K562 (cell line): ENCODE measurements at regions not wholly inside any gene's neighbourhood (a gene's known extent, or its start where the extent isn't known, plus 50 kb on each side); places are given as distances from the start of the nearest gene placed in this dataset.

Experiments
- ATAC-seq: fragments of 200-7000 bp; cut with Tn5 transposase; 3 replicates; pipeline ENCODE4 v1.9.1; 2020; ENCODE audit warnings: moderate library complexity
- BruUV-seq: library from RNA; stranded (reverse); fragments of 400-500 nt; replicated peaks from 2 replicates; lab custom pipeline; 2021; lab: Mats Ljungman, UMichigan
- CTCF ChIA-PET: fragments of 300-600 bp; formaldehyde crosslinking; extraction: SDS; loops from one replicate; lab custom pipeline; 2021; ENCODE audit warnings: low intra/inter-chr PET ratio; lab: Yijun Ruan, JAX
- POLR2A ChIA-PET: fragments of 300-600, 350-650 bp; sonication (Branson Sonifier 250); formaldehyde crosslinking; extraction: SDS; loops from one replicate; lab custom pipeline; 2021; ENCODE audit warnings: antibody characterized with exemption, inconsistent platforms; lab: Yijun Ruan, JAX
- DNase-seq, 4 experiments: peaks; one replicate each; pipeline versions ENCODE4 v3.0.0 to v3.0.0-alpha.2; 2011 to 2018; ENCODE audit warnings: low spot score in 3 of 4, mixed read lengths in 3 of 4; ENCODE audit errors: extremely low read depth in 1 of 4
- FAIRE-seq: peaks from 2 replicates; lab custom pipeline; 2011; peaks lifted over from hg19 to GRCh38; lab: Jason Lieb, UNC
- H2AFZ ChIP-seq: 2 replicates; pipeline ENCODE4 v1.6.0; 2011; ENCODE audit warnings: low read depth, low read length, control low read depth, inconsistent platforms
- H3K27ac ChIP-seq: fragments of 200-600 bp; 3 replicates; pipeline ENCODE4 v1.8.0; 2011; ENCODE audit warnings: low read depth, mild to moderate bottlenecking, control low read depth, inconsistent platforms, low read length, moderate library complexity, mixed read lengths; ENCODE audit errors: extremely low read depth
- H3K27me3 ChIP-seq, 2 experiments: fragments of 300-600 bp in 1 of 2; 2 replicates in 1 of 2; 3 replicates in 1 of 2; pipeline versions ENCODE4 v1.6.0 to v1.8.0; 2011; ENCODE audit warnings: inconsistent platforms in 2 of 2, low read length in 2 of 2, mild to moderate bottlenecking in 1 of 2, mixed read lengths in 1 of 2, moderate library complexity in 1 of 2; ENCODE audit not compliant: control insufficient read depth in 2 of 2, insufficient read depth in 2 of 2
- H3K36me3 ChIP-seq: fragments of 300-600 bp; 3 replicates; pipeline ENCODE4 v1.8.0; 2011; ENCODE audit warnings: mild to moderate bottlenecking, low read length, inconsistent platforms; ENCODE audit not compliant: control insufficient read depth, insufficient read depth
- H3K4me1 ChIP-seq, 2 experiments: fragments of 200-600 bp in 1 of 2; replicated peaks in 1 of 2; 2 replicates in 1 of 2; 3 replicates in 1 of 2; pipeline versions ENCODE4 v1.5.1 to v1.8.0; 2011; ENCODE audit warnings: inconsistent platforms in 2 of 2, low read length in 2 of 2, mild to moderate bottlenecking in 1 of 2, mixed read lengths in 1 of 2, moderate library complexity in 1 of 2; ENCODE audit not compliant: control insufficient read depth in 2 of 2, insufficient read depth in 2 of 2
- H3K4me2 ChIP-seq: 2 replicates; pipeline ENCODE4 v1.6.1; 2011; ENCODE audit warnings: low read length, control low read depth, inconsistent platforms, mixed read lengths; ENCODE audit not compliant: insufficient read depth
- H3K4me3 ChIP-seq: fragments of 200-600 bp; sonication (generic), shearing (Covaris generic); 2 replicates; pipeline ENCODE4 v1.5.1; 2016; ENCODE audit warnings: control low read depth, inconsistent platforms
- H3K79me2 ChIP-seq: fragments of 200-600 bp; 3 replicates; pipeline ENCODE4 v1.8.0; 2011; ENCODE audit warnings: low read length, inconsistent platforms; ENCODE audit not compliant: control insufficient read depth, insufficient read depth
- H3K9ac ChIP-seq, 2 experiments: 2 replicates each; pipeline versions ENCODE4 v1.6.0 to v1.6.1; 2011; ENCODE audit warnings: low read depth in 2 of 2, low read length in 2 of 2, control low read depth in 1 of 2, inconsistent platforms in 1 of 2, mild to moderate bottlenecking in 1 of 2, mixed read lengths in 1 of 2; ENCODE audit not compliant: insufficient read depth in 1 of 2
- H3K9me1 ChIP-seq: one replicate; pipeline ENCODE4 v1.6.0; 2011; ENCODE audit warnings: inconsistent platforms, mild to moderate bottlenecking, low read length, moderate library complexity; ENCODE audit not compliant: control insufficient read depth, insufficient read depth
- H3K9me3 ChIP-seq: replicated peaks from 2 replicates; pipeline ENCODE4 v1.5.1; 2011; ENCODE audit warnings: low read depth, low read length, inconsistent platforms; ENCODE audit not compliant: control insufficient read depth, insufficient read depth
- H4K20me1 ChIP-seq: replicated peaks from 2 replicates; pipeline ENCODE4 v1.6.1; 2011; ENCODE audit warnings: low read length, inconsistent platforms, mixed read lengths; ENCODE audit not compliant: control insufficient read depth, insufficient read depth
- BMI1 ChIP-seq: fragments of 150-350 bp; IDR thresholded peaks from 2 replicates; pipeline ENCODE4 v1.6.1; 2014; ENCODE audit warnings: low read length
- DIDO1 ChIP-seq: fragments of 450-650 bp; IDR thresholded peaks from 2 replicates; pipeline ENCODE4 v1.6.1; 2016; ENCODE audit warnings: low read depth, missing biosample characterization, missing genetic modification characterization
- EP300 ChIP-seq: IDR thresholded peaks from 2 replicates; pipeline ENCODE4 v1.6.1; 2012; ENCODE audit warnings: low read length, improper control_type of control experiment
- HBP1 ChIP-seq: fragments of 450-650 bp; formaldehyde crosslinking; IDR thresholded peaks from 2 replicates; pipeline ENCODE4 v1.4.0; 2022; ENCODE audit warnings: missing genetic modification characterization
- HIVEP1 ChIP-seq: fragments of 250-450 bp; sonication (Bioruptor Pico); IDR thresholded peaks from 2 replicates; pipeline ENCODE4 v1.4.0; 2020; ENCODE audit warnings: mild to moderate bottlenecking
- KAT2B ChIP-seq: IDR thresholded peaks from one replicate; pipeline ENCODE4 v1.6.1; 2012; ENCODE audit warnings: low read depth, mild to moderate bottlenecking, control low read depth, inconsistent platforms, low read length, moderate library complexity
- MECOM ChIP-seq: fragments of 250-450 bp; sonication (Bioruptor Pico); IDR thresholded peaks from 2 replicates; pipeline ENCODE4 v1.8.0; 2022; ENCODE audit warnings: inconsistent platforms
- MTA3 ChIP-seq: fragments of 450-650 bp; formaldehyde crosslinking; IDR thresholded peaks from 2 replicates; pipeline ENCODE4 v1.6.1; 2017; ENCODE audit warnings: mild to moderate bottlenecking, borderline replicate concordance
- NRF1 ChIP-seq, 2 experiments: fragments of 450-650 bp; IDR thresholded peaks in 1 of 2; conservative IDR thresholded peaks in 1 of 2; 2 replicates each; pipeline ENCODE4 v1.6.1; 2014; ENCODE audit warnings: mild to moderate bottlenecking in 2 of 2
- RUNX1 ChIP-seq: sonication (generic); IDR thresholded peaks from 2 replicates; pipeline ENCODE4 v1.6.1; 2016; ENCODE audit warnings: antibody characterized with exemption, low read depth
- SFPQ ChIP-seq: fragments of 200-400 bp; formaldehyde crosslinking; IDR thresholded peaks from 2 replicates; pipeline ENCODE4 v1.6.1; 2017; ENCODE audit warnings: mild to moderate bottlenecking, low read depth, low read length, moderate library complexity
- WHSC1 ChIP-seq: IDR thresholded peaks from one replicate; pipeline ENCODE4 v1.6.1; 2012; ENCODE audit warnings: low read length, control low read depth, inconsistent platforms
- ZFP36 ChIP-seq: fragments of 150-350 bp; IDR thresholded peaks from 2 replicates; pipeline ENCODE4 v1.6.1; 2018; ENCODE audit warnings: low read length, low read depth; ENCODE audit not compliant: partially characterized antibody
- ZNF121 ChIP-seq: sonication (generic); formaldehyde crosslinking; conservative IDR thresholded peaks from 2 replicates; pipeline ENCODE4 v1.8.0; 2022; ENCODE audit warnings: missing genetic modification reagents
- ZNF184 ChIP-seq: sonication (generic); formaldehyde crosslinking; IDR thresholded peaks from 2 replicates; pipeline ENCODE4 v1.5.0; 2020; ENCODE audit warnings: missing genetic modification reagents
- ZNF695 ChIP-seq: fragments of 450-650 bp; formaldehyde crosslinking; IDR thresholded peaks from 2 replicates; pipeline ENCODE4 v1.4.0; 2020; ENCODE audit warnings: mild to moderate bottlenecking, moderate library complexity
- WGBS: fragments of 100-300 bp; shearing (Covaris generic); methylation state at CpG from one replicate; pipeline ENCODE4 v1.1.6; 2016; ENCODE audit warnings: low coverage, mixed read lengths; ENCODE audit not compliant: insufficient coverage; ENCODE audit errors: missing lambda C conversion rate; 5-methylcytosine and 5-hydroxymethylcytosine counted together
- in situ Hi-C: fragments of 300-500 bp; cut with MboI; formaldehyde crosslinking; loops from 4 replicates; pipeline ENCODE4 v1.15.0; 2018; ENCODE audit warnings: inconsistent platforms, mixed read lengths
- intact Hi-C: fragments of 100-400 bp; cut with micrococcal nuclease; formaldehyde crosslinking; loops from 2 replicates; pipeline ENCODE4 v1.14.2; 2022

GRCh38 chr12:126858560-126858959 is 1408.4 kb upstream of the TMEM132C start:
- Histone ChIP-seq H3K27ac (no peak overlapping the region), H3K4me1 (peaks cover 0 to 2% of the 10 kb centered on the region in 2 experiments; a peak in 1 of 5 replicates), H3K36me3 (no peaks in the 10 kb centered on the region), H3K27me3 (no peaks in the 10 kb centered on the region), H3K9me1 (no peaks in the 10 kb centered on the region), H3K9me3 (no peaks in the 10 kb centered on the region; the same call in 1 of the 2 replicates), H2AFZ (no peak overlapping the region), H3K4me2 (no peak overlapping the region), H3K9ac (no peak overlapping the region), H3K79me2 (no peaks in the 10 kb centered on the region), H4K20me1 (no peaks in the 10 kb centered on the region), H3K4me3 (no peak overlapping the region)
- intact Hi-C loops = no loop called here
- TF ChIP-seq WHSC1 (no peak), MTA3 (no peak), EP300 (no peak), NRF1 (conservative IDR thresholded peaks at IDR 0.05 in 1 of 2, IDR thresholded peaks at IDR 0.05 in 1 of 2) (no peak), HBP1 (CRISPR knock-in tag) (no peak), MECOM (no peak), RUNX1 (no peak), BMI1 (no peak), ZNF184 (CRISPR knock-in tag) (no peak), ZNF695 (CRISPR knock-in tag) (no peak), SFPQ (no peak), HIVEP1 (CRISPR knock-in tag) (no peak), DIDO1 (tag) (no peak), KAT2B (no peak), ZFP36 (no peak), ZNF121 (CRISPR knock-in tag) (no peak)
- ChIA-PET POLR2A (no interaction called here), CTCF (no interaction called here)
- no peak for DNase-seq
- FAIRE-seq = no peak
- no TSS peak for BruUV-seq
- in situ Hi-C loops = no loop called here
- no peak for ATAC-seq
- WGBS = 9% methylated on average over 2 of the region's 3 CpGs
